Endothelial cell of umbilical vein (primary cell): ENCODE measurements at regions not wholly inside any gene's neighbourhood (a gene's known extent, or its start where the extent isn't known, plus 50 kb on each side); places are given as distances from the start of the nearest gene placed in this dataset.

Experiments
- CTCF ChIP-seq, 2 donors: IDR thresholded peaks; 1 replicate in 1 of 2; 2 replicates in 1 of 2; pipeline ENCODE4 v1.5.1; 2011; ENCODE audit warnings: low read length in 2 of 2, mild to moderate bottlenecking in 2 of 2, moderate library complexity in 2 of 2, control low read depth in 1 of 2, inconsistent platforms in 1 of 2, low read depth in 1 of 2; ENCODE audit not compliant: insufficient read depth in 1 of 2; ENCODE audit errors: extremely low read depth in 1 of 2
- EZH2 ChIP-seq: IDR thresholded peaks from 2 replicates; pipeline ENCODE4 v1.6.1; 2012; ENCODE audit warnings: borderline replicate concordance, low read depth, mild to moderate bottlenecking, moderate library complexity, low read length, inconsistent platforms; ENCODE audit not compliant: severe bottlenecking
- FOS ChIP-seq: IDR thresholded peaks from 2 replicates; pipeline ENCODE4 v1.6.1; 2011; ENCODE audit warnings: mild to moderate bottlenecking, low read length, moderate library complexity, borderline replicate concordance; ENCODE audit not compliant: insufficient read depth
- MAX ChIP-seq: IDR thresholded peaks from 2 replicates; pipeline ENCODE4 v1.6.1; 2011; ENCODE audit not compliant: insufficient read depth, insufficient read length
- MYC ChIP-seq: IDR thresholded peaks from one replicate; pipeline ENCODE4 v1.6.1; 2011; ENCODE audit warnings: mild to moderate bottlenecking, low read depth, low read length
- POLR2A ChIP-seq: IDR thresholded peaks from 2 replicates; pipeline ENCODE4 v1.6.1; 2012; ENCODE audit warnings: low read depth, mild to moderate bottlenecking, control low read depth, low read length
- POLR2AphosphoS5 ChIP-seq: IDR thresholded peaks from 2 replicates; pipeline ENCODE4 v1.6.1; 2012; ENCODE audit warnings: low read depth, mild to moderate bottlenecking, control low read depth, low read length, moderate library complexity; ENCODE audit not compliant: insufficient read depth

- TF ChIP-seq CTCF (IDR thresholded peaks at IDR 0.05; ENCODE audit: extremely low read depth in 1 of 2, insufficient read depth in 1 of 2, low read depth in 1 of 2, low read length in 2 of 2) (no peak), MAX (no peak), EZH2 (no peak), POLR2AphosphoS5 (no peak), FOS (no peak), POLR2A (no peak), MYC (no peak)
These were observed 334.1 kb upstream of the TPM1 start for GRCh38 chr15:62708470-62708869.
